ENCODE measurements at regions not wholly inside any gene's neighbourhood (a gene's known extent, or its start where the extent isn't known, plus 50 kb on each side); places are given as distances from the start of the nearest gene placed in this dataset.
"Not testable (repeated sequence)": the region's sequence is repeated elsewhere in the genome, so short reads cannot be mapped to it uniquely, and the experiment has no call there.

GRCh38 chr11:26862801-26863200 is 131.1 kb upstream of the FIBIN start:
- intact Hi-C loops (cut with DNase I) = no loop called here
- no peak for FAIRE-seq

DNA sequence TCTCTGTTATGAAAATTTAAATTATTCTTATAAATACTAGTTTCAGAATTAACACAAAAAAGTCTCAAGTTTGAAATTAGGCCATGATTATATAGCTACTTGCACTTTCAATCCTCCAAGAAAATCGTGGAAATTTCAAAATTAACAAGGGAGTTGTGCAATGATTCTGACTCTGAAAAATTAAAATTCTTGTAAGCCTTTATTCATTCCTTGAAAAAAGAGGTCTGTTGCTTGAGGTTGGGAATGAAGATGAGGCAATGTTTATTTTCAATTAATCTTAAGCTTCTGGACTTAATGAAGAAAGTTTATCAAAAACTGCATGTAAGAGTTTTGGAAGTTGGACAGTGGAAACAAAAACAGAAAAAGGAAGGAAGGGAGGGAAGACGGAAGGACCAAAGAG is 128.2 kb upstream of the FIBIN start:
- no peak for DNase-seq
- H3K4me3 ChIP-seq (ENCODE audit: low read length in 3 of 3) = no peak overlapping the region
- intact Hi-C loops (cut with DNase I) = no loop called here
- no peaks in the 10 kb centered on the region for H3K36me3 ChIP-seq (ENCODE audit: control insufficient read depth in 2 of 3, insufficient read depth in 3 of 3, low read length in 3 of 3)
- TF ChIP-seq CTCF (IDR thresholded peaks at IDR 0.05; ENCODE audit: borderline replicate concordance, extremely low read depth, insufficient read depth) = no peak
- peaks cover 0 to 3% (median 2%) of the 10 kb centered on the region in 3 donors for H3K9me3 ChIP-seq (ENCODE audit: control insufficient read depth in 2 of 3, insufficient read depth in 1 of 3, low read length in 3 of 3)
- no peaks in the 10 kb centered on the region for H3K27me3 ChIP-seq (ENCODE audit: control insufficient read depth, insufficient read depth, low read length)
- H3K9ac ChIP-seq (ENCODE audit: low read length in 3 of 3) = no peak overlapping the region
- H3K27ac ChIP-seq (ENCODE audit: low read depth in 2 of 2, low read length in 2 of 2) = no peak overlapping the region
- H3K4me1 ChIP-seq (ENCODE audit: control insufficient read depth in 2 of 3, insufficient read depth in 2 of 3, low read depth in 1 of 3, low read length in 3 of 3) = no peaks in the 10 kb centered on the region
- no peak for FAIRE-seq

More at GRCh38 chr11:26862801-26863200, 131.1 kb upstream of the FIBIN start:
- no peak for TF ChIP-seq CTCF (IDR thresholded peaks at IDR 0.05; ENCODE audit: borderline replicate concordance, extremely low read depth, insufficient read depth)
- H3K27me3 ChIP-seq (ENCODE audit: control insufficient read depth, insufficient read depth, low read length) = no peaks in the 10 kb centered on the region
- H3K36me3 ChIP-seq (ENCODE audit: control insufficient read depth in 2 of 3, insufficient read depth in 3 of 3, low read length in 3 of 3) = no peaks in the 10 kb centered on the region
- H3K9ac ChIP-seq (ENCODE audit: low read length in 3 of 3) = no peak overlapping the region
- no peak overlapping the region for H3K27ac ChIP-seq (ENCODE audit: low read depth in 2 of 2, low read length in 2 of 2)
- DNase-seq = peak in 1 of 5 donors; percentile 34
- H3K4me1 ChIP-seq (ENCODE audit: control insufficient read depth in 2 of 3, insufficient read depth in 2 of 3, low read depth in 1 of 3, low read length in 3 of 3) = no peaks in the 10 kb centered on the region
- no peaks in the 10 kb centered on the region for H3K9me3 ChIP-seq (ENCODE audit: control insufficient read depth in 2 of 3, insufficient read depth in 1 of 3, low read length in 3 of 3)
- H3K4me3 ChIP-seq (ENCODE audit: low read length in 3 of 3) = no peak overlapping the region

GRCh38 chr11:26867286-26867685 is 126.6 kb upstream of the FIBIN start:
- no peak overlapping the region for H3K27ac ChIP-seq (ENCODE audit: low read depth in 2 of 2, low read length in 2 of 2)
- peaks cover 0 to 3% (median 2%) of the 10 kb centered on the region in 3 donors for H3K9me3 ChIP-seq (ENCODE audit: control insufficient read depth in 2 of 3, insufficient read depth in 1 of 3, low read length in 3 of 3)
- H3K4me1 ChIP-seq (ENCODE audit: control insufficient read depth in 2 of 3, insufficient read depth in 2 of 3, low read depth in 1 of 3, low read length in 3 of 3) = no peaks in the 10 kb centered on the region
- H3K4me3 ChIP-seq (ENCODE audit: low read length in 3 of 3) = no peak overlapping the region
- FAIRE-seq (no peak), DNase-seq (no peak)
- H3K9ac ChIP-seq (ENCODE audit: low read length in 3 of 3) = no peak overlapping the region
- intact Hi-C loops (cut with DNase I) = no loop called here
- H3K27me3 ChIP-seq (ENCODE audit: control insufficient read depth, insufficient read depth, low read length) = no peaks in the 10 kb centered on the region
- TF ChIP-seq CTCF (IDR thresholded peaks at IDR 0.05; ENCODE audit: borderline replicate concordance, extremely low read depth, insufficient read depth) = no peak
- no peaks in the 10 kb centered on the region for H3K36me3 ChIP-seq (ENCODE audit: control insufficient read depth in 2 of 3, insufficient read depth in 3 of 3, low read length in 3 of 3)

- Histone ChIP-seq H3K27ac (ENCODE audit: low read depth in 2 of 2, low read length in 2 of 2) (no peak overlapping the region), H3K9me3 (ENCODE audit: control insufficient read depth in 2 of 3, insufficient read depth in 1 of 3, low read length in 3 of 3) (peaks cover 0 to 20% (median 0%) of the 10 kb centered on the region in 3 donors), H3K4me3 (ENCODE audit: low read length in 3 of 3) (no peak overlapping the region), H3K36me3 (ENCODE audit: control insufficient read depth in 2 of 3, insufficient read depth in 3 of 3, low read length in 3 of 3) (no peaks in the 10 kb centered on the region), H3K9ac (ENCODE audit: low read length in 3 of 3) (no peak overlapping the region), H3K27me3 (ENCODE audit: control insufficient read depth, insufficient read depth, low read length) (no peaks in the 10 kb centered on the region), H3K4me1 (ENCODE audit: control insufficient read depth in 2 of 3, insufficient read depth in 2 of 3, low read depth in 1 of 3, low read length in 3 of 3) (no peaks in the 10 kb centered on the region)
- no peak for TF ChIP-seq CTCF (IDR thresholded peaks at IDR 0.05; ENCODE audit: borderline replicate concordance, extremely low read depth, insufficient read depth)
- intact Hi-C loops (cut with DNase I) = no loop called here
- FAIRE-seq = no peak
- no peak for DNase-seq
Measured at GRCh38 chr11:26878959-26879581, 114.8 kb upstream of the FIBIN start.

- H3K9ac ChIP-seq (ENCODE audit: low read length in 3 of 3); intact Hi-C loops (cut with DNase I): not testable (repeated sequence)
Measured at GRCh38 chr11:26882363-26882880, 111.5 kb upstream of the FIBIN start.

More at GRCh38 chr11:26882363-26882880, 111.5 kb upstream of the FIBIN start:
- H3K4me1 ChIP-seq (ENCODE audit: control insufficient read depth in 2 of 3, insufficient read depth in 2 of 3, low read depth in 1 of 3, low read length in 3 of 3); DNase-seq; H3K4me3 ChIP-seq (ENCODE audit: low read length in 3 of 3); H3K27ac ChIP-seq (ENCODE audit: low read depth in 2 of 2, low read length in 2 of 2); H3K36me3 ChIP-seq (ENCODE audit: control insufficient read depth in 2 of 3, insufficient read depth in 3 of 3, low read length in 3 of 3); H3K27me3 ChIP-seq (ENCODE audit: control insufficient read depth, insufficient read depth, low read length); FAIRE-seq: not testable (repeated sequence)
- peaks cover 0 to 20% (median 0%) of the 10 kb centered on the region in 3 donors for H3K9me3 ChIP-seq (ENCODE audit: control insufficient read depth in 2 of 3, insufficient read depth in 1 of 3, low read length in 3 of 3)
